Gastroesophageal sphincter (tissue), 3 donors: ENCODE measurements at regions not wholly inside any gene's neighbourhood (a gene's known extent, or its start where the extent isn't known, plus 50 kb on each side); places are given as distances from the start of the nearest gene placed in this dataset.

Experiments
- EP300 ChIP-seq: sonication (generic); formaldehyde crosslinking; IDR thresholded peaks from one replicate; pipeline ENCODE4 v1.6.1; 2017; ENCODE audit warnings: antibody characterized with exemption, mild to moderate bottlenecking
- POLR2A ChIP-seq, 2 donors: fragments of 450-650 bp; IDR thresholded peaks; one replicate each; pipeline ENCODE4 v1.6.1; 2017; ENCODE audit warnings: antibody characterized with exemption in 2 of 2, mild to moderate bottlenecking in 2 of 2, moderate library complexity in 1 of 2
- POLR2AphosphoS5 ChIP-seq: sonication (generic); formaldehyde crosslinking; IDR thresholded peaks from one replicate; pipeline ENCODE4 v1.6.1; 2017; ENCODE audit warnings: antibody characterized with exemption
- TF ChIP-seq, protein P1 (sequence below), 4 experiments: fragments of 200-600 bp in 2 of 4; fragments of 450-650 bp in 2 of 4; sonication (generic) in 1 of 4; IDR thresholded peaks; one replicate each; pipeline ENCODE4 v1.5.1; 2017 to 2019; ENCODE audit warnings: antibody characterized with exemption in 4 of 4, mild to moderate bottlenecking in 2 of 4, moderate library complexity in 2 of 4

GRCh38 chr6:27190126-27190525 is 57.4 kb upstream of the PRSS16 start:
- no peak for TF ChIP-seq POLR2A (IDR thresholded peaks at IDR 0.05)
- TF ChIP-seq, protein P1, sequence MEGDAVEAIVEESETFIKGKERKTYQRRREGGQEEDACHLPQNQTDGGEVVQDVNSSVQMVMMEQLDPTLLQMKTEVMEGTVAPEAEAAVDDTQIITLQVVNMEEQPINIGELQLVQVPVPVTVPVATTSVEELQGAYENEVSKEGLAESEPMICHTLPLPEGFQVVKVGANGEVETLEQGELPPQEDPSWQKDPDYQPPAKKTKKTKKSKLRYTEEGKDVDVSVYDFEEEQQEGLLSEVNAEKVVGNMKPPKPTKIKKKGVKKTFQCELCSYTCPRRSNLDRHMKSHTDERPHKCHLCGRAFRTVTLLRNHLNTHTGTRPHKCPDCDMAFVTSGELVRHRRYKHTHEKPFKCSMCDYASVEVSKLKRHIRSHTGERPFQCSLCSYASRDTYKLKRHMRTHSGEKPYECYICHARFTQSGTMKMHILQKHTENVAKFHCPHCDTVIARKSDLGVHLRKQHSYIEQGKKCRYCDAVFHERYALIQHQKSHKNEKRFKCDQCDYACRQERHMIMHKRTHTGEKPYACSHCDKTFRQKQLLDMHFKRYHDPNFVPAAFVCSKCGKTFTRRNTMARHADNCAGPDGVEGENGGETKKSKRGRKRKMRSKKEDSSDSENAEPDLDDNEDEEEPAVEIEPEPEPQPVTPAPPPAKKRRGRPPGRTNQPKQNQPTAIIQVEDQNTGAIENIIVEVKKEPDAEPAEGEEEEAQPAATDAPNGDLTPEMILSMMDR (IDR thresholded peaks at IDR 0.05), result no peak
- TF ChIP-seq EP300, result no peak
- TF ChIP-seq POLR2AphosphoS5, result no peak
